Neural crest cell (in vitro differentiated cells): ENCODE measurements at regions not wholly inside any gene's neighbourhood (a gene's known extent, or its start where the extent isn't known, plus 50 kb on each side); places are given as distances from the start of the nearest gene placed in this dataset.

Experiments
- DNase-seq: peaks from one replicate; pipeline ENCODE4 v3.0.0; 2021; ENCODE audit warnings: low read depth, mixed read lengths, low spot score
- H3K27ac Mint-ChIP-seq: one replicate; pipeline ENCODE4 v1.8.0; 2021; ENCODE audit warnings: mild to moderate bottlenecking, mixed read lengths; ENCODE audit not compliant: unreplicated experiment
- H3K27me3 Mint-ChIP-seq: 2 replicates; pipeline ENCODE4 v1.8.0; 2021; ENCODE audit warnings: low read depth, mild to moderate bottlenecking, mixed read lengths
- H3K36me3 Mint-ChIP-seq: 2 replicates; pipeline ENCODE4 v1.8.0; 2021; ENCODE audit warnings: low read depth, mild to moderate bottlenecking, mixed read lengths
- H3K4me1 Mint-ChIP-seq: 2 replicates; pipeline ENCODE4 v1.8.0; 2021; ENCODE audit warnings: mixed read lengths
- H3K4me3 Mint-ChIP-seq: one replicate; pipeline ENCODE4 v1.8.0; 2021; ENCODE audit warnings: mild to moderate bottlenecking, mixed read lengths
- H3K9me3 Mint-ChIP-seq: 2 replicates; pipeline ENCODE4 v1.8.0; 2021; ENCODE audit warnings: mixed read lengths
- CTCF ChIP-seq: fragments of 200-600 bp; sonication (generic); conservative IDR thresholded peaks from 2 replicates; pipeline ENCODE4 v1.5.0; 2021; ENCODE audit warnings: antibody characterized with exemption, mild to moderate bottlenecking

GRCh38 chr4:33054656-33055196, 2334.6 kb downstream of the PCDH7 start:
- no peak for DNase-seq
- no peaks in the 10 kb centered on the region for H3K9me3 Mint-ChIP-seq
- no peaks in the 10 kb centered on the region for H3K36me3 Mint-ChIP-seq
- H3K27me3 Mint-ChIP-seq: no peaks in the 10 kb centered on the region
- no peak overlapping the region for H3K27ac Mint-ChIP-seq
- H3K4me3 Mint-ChIP-seq: no peak overlapping the region
- H3K4me1 Mint-ChIP-seq: no peaks in the 10 kb centered on the region
- no peak for TF ChIP-seq CTCF

- peaks cover 3% of the 10 kb centered on the region for H3K4me1 Mint-ChIP-seq
- no peak overlapping the region for H3K27ac Mint-ChIP-seq
- no peaks in the 10 kb centered on the region for H3K27me3 Mint-ChIP-seq
- H3K36me3 Mint-ChIP-seq: no peaks in the 10 kb centered on the region
- TF ChIP-seq CTCF: no peak
- no peaks in the 10 kb centered on the region for H3K9me3 Mint-ChIP-seq
- DNase-seq: no peak
- no peak overlapping the region for H3K4me3 Mint-ChIP-seq
Observed at GRCh38 chr4:33057736-33058135, 2337.6 kb downstream of the PCDH7 start.

GRCh38 chr4:33058998-33059397, 2338.8 kb downstream of the PCDH7 start:
- Mint-ChIP-seq H3K4me3 (no peak overlapping the region), H3K27ac (no peak overlapping the region), H3K36me3 (no peaks in the 10 kb centered on the region), H3K4me1 (peaks cover 3% of the 10 kb centered on the region), H3K27me3 (no peaks in the 10 kb centered on the region), H3K9me3 (no peaks in the 10 kb centered on the region)
- no peak for DNase-seq
- TF ChIP-seq CTCF: no peak

GRCh38 chr4:33060674-33061542, 2340.7 kb downstream of the PCDH7 start:
- H3K4me1 Mint-ChIP-seq: peaks cover 3% of the 10 kb centered on the region
- peak; percentile 86 for TF ChIP-seq CTCF
- no peaks in the 10 kb centered on the region for H3K9me3 Mint-ChIP-seq
- H3K4me3 Mint-ChIP-seq: no peak overlapping the region
- H3K36me3 Mint-ChIP-seq: no peaks in the 10 kb centered on the region
- H3K27me3 Mint-ChIP-seq: no peaks in the 10 kb centered on the region
- peak; percentile 56 for DNase-seq
- no peak overlapping the region for H3K27ac Mint-ChIP-seq

GRCh38 chr4:33061727-33062126, 2341.6 kb downstream of the PCDH7 start:
- no peaks in the 10 kb centered on the region for H3K36me3 Mint-ChIP-seq
- no peak overlapping the region for H3K4me3 Mint-ChIP-seq
- peaks cover 3% of the 10 kb centered on the region for H3K4me1 Mint-ChIP-seq
- H3K9me3 Mint-ChIP-seq: no peaks in the 10 kb centered on the region
- H3K27ac Mint-ChIP-seq: no peak overlapping the region
- no peak for TF ChIP-seq CTCF
- H3K27me3 Mint-ChIP-seq: no peaks in the 10 kb centered on the region
- no peak for DNase-seq
